Ovary (tissue), 3 donors: ENCODE measurements at regions not wholly inside any gene's neighbourhood (a gene's known extent, or its start where the extent isn't known, plus 50 kb on each side); places are given as distances from the start of the nearest gene placed in this dataset.

Experiments
- CTCF ChIP-seq, 3 donors: fragments of 450-650 bp in 2 of 3; fragments of 200-600 bp in 1 of 3; IDR thresholded peaks; one replicate each; pipeline versions ENCODE4 v1.5.1 to v1.8.0; 2016 to 2022; ENCODE audit warnings: antibody characterized with exemption in 3 of 3, mild to moderate bottlenecking in 1 of 3
- POLR2A ChIP-seq: fragments of 450-650 bp; IDR thresholded peaks from one replicate; pipeline ENCODE4 v1.6.1; 2017; ENCODE audit warnings: antibody characterized with exemption, mild to moderate bottlenecking, moderate library complexity
- donor health status: DM: no; HTN: no; CAD: no.

GRCh38 chr13:83365723-83366122 lies 516.6 kb downstream of the SLITRK1 start:
- TF ChIP-seq CTCF (IDR thresholded peaks at IDR 0.05) = no peak
- no peak for TF ChIP-seq POLR2A
